GM23338 (cell line): ENCODE measurements at regions not wholly inside any gene's neighbourhood (a gene's known extent, or its start where the extent isn't known, plus 50 kb on each side); places are given as distances from the start of the nearest gene placed in this dataset.
"Not testable (repeated sequence)": the region's sequence is repeated elsewhere in the genome, so short reads cannot be mapped to it uniquely, and the experiment has no call there.

Experiments
- CREB1 ChIP-seq: fragments of 250-450 bp; sonication (Bioruptor Pico); IDR thresholded peaks from 2 replicates; pipeline ENCODE4 v1.5.0; 2020; ENCODE audit warnings: low read depth, mild to moderate bottlenecking, moderate library complexity
- CTCF ChIP-seq, 2 experiments: fragments of 200-600 bp in 1 of 2; sonication (generic) in 1 of 2; conservative IDR thresholded peaks; 2 replicates each; pipeline versions ENCODE4 v1.5.1 to v1.6.1; 2016 to 2017; ENCODE audit warnings: antibody characterized with exemption in 2 of 2, low read depth in 2 of 2, mild to moderate bottlenecking in 2 of 2, moderate library complexity in 1 of 2
- ETS1 ChIP-seq: IDR thresholded peaks from 2 replicates; pipeline ENCODE4 v1.6.1; 2016; ENCODE audit warnings: antibody characterized with exemption
- EZH2 ChIP-seq: fragments of 200-600 bp; sonication (generic); IDR thresholded peaks from one replicate; pipeline ENCODE4 v1.8.0; 2017; ENCODE audit warnings: antibody characterized with exemption, mild to moderate bottlenecking, low read depth; ENCODE audit not compliant: unreplicated experiment
- EZH2phosphoT487 ChIP-seq: fragments of 200-600 bp; sonication (generic); IDR thresholded peaks from one replicate; pipeline ENCODE4 v1.8.1; 2018; ENCODE audit warnings: antibody characterized with exemption; ENCODE audit not compliant: unreplicated experiment
- NANOG ChIP-seq: IDR thresholded peaks from 2 replicates; pipeline ENCODE4 v1.6.1; 2016; ENCODE audit warnings: antibody characterized with exemption, borderline replicate concordance
- POLR2AphosphoS5 ChIP-seq: IDR thresholded peaks from 2 replicates; pipeline ENCODE4 v1.6.1; 2016; ENCODE audit warnings: antibody characterized with exemption, low read depth
- TF ChIP-seq, protein P1 (sequence below): IDR thresholded peaks from one replicate; pipeline ENCODE4 v1.6.1; 2018; ENCODE audit warnings: antibody characterized with exemption; ENCODE audit not compliant: unreplicated experiment

DNA sequence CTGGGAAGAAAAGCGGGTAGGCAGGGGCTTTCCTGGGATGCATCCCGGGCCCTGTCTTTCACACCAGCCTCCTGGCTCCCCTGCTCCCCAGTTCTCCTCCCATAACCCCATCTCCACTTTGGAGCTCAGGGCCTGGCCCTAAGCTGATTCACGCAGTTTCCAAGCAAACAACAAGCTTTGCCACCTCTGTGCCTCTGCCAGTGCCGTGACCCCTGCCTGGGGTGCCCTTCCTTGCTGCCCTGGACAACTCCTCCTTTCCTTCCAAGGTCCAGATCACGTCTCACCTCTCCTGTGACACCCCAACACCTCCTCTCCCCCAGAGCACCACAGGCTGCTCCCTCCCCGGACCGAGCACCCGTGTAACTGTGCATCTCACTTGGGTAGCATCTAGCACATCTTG is 184.5 kb downstream of the NPIPB11 start:
- not testable (repeated sequence) for TF ChIP-seq CTCF (conservative IDR thresholded peaks at IDR 0.05; ENCODE audit: low read depth in 2 of 2); ETS1; EZH2; POLR2AphosphoS5; NANOG; EZH2phosphoT487; CREB1 (CRISPR knock-in tag)
- TF ChIP-seq, protein P1, sequence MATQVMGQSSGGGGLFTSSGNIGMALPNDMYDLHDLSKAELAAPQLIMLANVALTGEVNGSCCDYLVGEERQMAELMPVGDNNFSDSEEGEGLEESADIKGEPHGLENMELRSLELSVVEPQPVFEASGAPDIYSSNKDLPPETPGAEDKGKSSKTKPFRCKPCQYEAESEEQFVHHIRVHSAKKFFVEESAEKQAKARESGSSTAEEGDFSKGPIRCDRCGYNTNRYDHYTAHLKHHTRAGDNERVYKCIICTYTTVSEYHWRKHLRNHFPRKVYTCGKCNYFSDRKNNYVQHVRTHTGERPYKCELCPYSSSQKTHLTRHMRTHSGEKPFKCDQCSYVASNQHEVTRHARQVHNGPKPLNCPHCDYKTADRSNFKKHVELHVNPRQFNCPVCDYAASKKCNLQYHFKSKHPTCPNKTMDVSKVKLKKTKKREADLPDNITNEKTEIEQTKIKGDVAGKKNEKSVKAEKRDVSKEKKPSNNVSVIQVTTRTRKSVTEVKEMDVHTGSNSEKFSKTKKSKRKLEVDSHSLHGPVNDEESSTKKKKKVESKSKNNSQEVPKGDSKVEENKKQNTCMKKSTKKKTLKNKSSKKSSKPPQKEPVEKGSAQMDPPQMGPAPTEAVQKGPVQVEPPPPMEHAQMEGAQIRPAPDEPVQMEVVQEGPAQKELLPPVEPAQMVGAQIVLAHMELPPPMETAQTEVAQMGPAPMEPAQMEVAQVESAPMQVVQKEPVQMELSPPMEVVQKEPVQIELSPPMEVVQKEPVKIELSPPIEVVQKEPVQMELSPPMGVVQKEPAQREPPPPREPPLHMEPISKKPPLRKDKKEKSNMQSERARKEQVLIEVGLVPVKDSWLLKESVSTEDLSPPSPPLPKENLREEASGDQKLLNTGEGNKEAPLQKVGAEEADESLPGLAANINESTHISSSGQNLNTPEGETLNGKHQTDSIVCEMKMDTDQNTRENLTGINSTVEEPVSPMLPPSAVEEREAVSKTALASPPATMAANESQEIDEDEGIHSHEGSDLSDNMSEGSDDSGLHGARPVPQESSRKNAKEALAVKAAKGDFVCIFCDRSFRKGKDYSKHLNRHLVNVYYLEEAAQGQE: not testable (repeated sequence)
